Ishikawa (cell line): ENCODE measurements at regions not wholly inside any gene's neighbourhood (a gene's known extent, or its start where the extent isn't known, plus 50 kb on each side); places are given as distances from the start of the nearest gene placed in this dataset.

Source experiments
- CEBPB ChIP-seq: IDR thresholded peaks from 2 replicates; pipeline ENCODE4 v1.6.1; 2012
- CREB1 ChIP-seq: IDR thresholded peaks from 2 replicates; pipeline ENCODE4 v1.6.1; 2012; ENCODE audit warnings: low read depth
- EGR1 ChIP-seq: IDR thresholded peaks from 2 replicates; pipeline ENCODE4 v1.6.1; 2012
- EP300 ChIP-seq: IDR thresholded peaks from 2 replicates; pipeline ENCODE4 v1.6.1; 2012; ENCODE audit warnings: borderline replicate concordance
- MAX ChIP-seq: IDR thresholded peaks from 2 replicates; pipeline ENCODE4 v1.6.1; 2012
- NFIC ChIP-seq: IDR thresholded peaks from 2 replicates; pipeline ENCODE4 v1.6.1; 2012
- RAD21 ChIP-seq: IDR thresholded peaks from 2 replicates; pipeline ENCODE4 v1.6.1; 2012; ENCODE audit warnings: low read depth
- REST ChIP-seq: IDR thresholded peaks from 2 replicates; pipeline ENCODE4 v1.6.1; 2012; ENCODE audit warnings: low read depth, mild to moderate bottlenecking
- TCF12 ChIP-seq: IDR thresholded peaks from 2 replicates; pipeline ENCODE4 v1.6.1; 2012; ENCODE audit warnings: low read depth
- ZBTB7A ChIP-seq: IDR thresholded peaks from 2 replicates; pipeline ENCODE4 v1.6.1; 2012; ENCODE audit warnings: low read depth

- no peak for TF ChIP-seq REST
- no peak for TF ChIP-seq RAD21
- TF ChIP-seq EP300 = no peak
- TF ChIP-seq MAX = no peak
- no peak for TF ChIP-seq EGR1
- TF ChIP-seq NFIC = no peak
- no peak for TF ChIP-seq TCF12
- TF ChIP-seq CREB1 = no peak
- no peak for TF ChIP-seq ZBTB7A
- TF ChIP-seq CEBPB = no peak
These were observed 279.2 kb upstream of the IRX2 start for GRCh38 chr5:3030511-3031165.
